T47D (cell line): ENCODE measurements at regions not wholly inside any gene's neighbourhood (a gene's known extent, or its start where the extent isn't known, plus 50 kb on each side); places are given as distances from the start of the nearest gene placed in this dataset.

Source experiments
- DNase-seq, 2 experiments: peaks; one replicate each; pipeline versions ENCODE4 v3.0.0 to v3.0.0-alpha.2; 2011 to 2012; ENCODE audit warnings: low read depth in 1 of 2, low spot score in 1 of 2
- JUND ChIP-seq: IDR thresholded peaks from 2 replicates; pipeline ENCODE4 v1.6.1; 2012; ENCODE audit warnings: low read depth
- in situ Hi-C: cut with HindIII; loops from 2 replicates; pipeline ENCODE4 v1.10.0; 2016; ENCODE audit warnings: low sequenced_read_pairs, low pct_unique_long_range_greater_than_20kb

DNA sequence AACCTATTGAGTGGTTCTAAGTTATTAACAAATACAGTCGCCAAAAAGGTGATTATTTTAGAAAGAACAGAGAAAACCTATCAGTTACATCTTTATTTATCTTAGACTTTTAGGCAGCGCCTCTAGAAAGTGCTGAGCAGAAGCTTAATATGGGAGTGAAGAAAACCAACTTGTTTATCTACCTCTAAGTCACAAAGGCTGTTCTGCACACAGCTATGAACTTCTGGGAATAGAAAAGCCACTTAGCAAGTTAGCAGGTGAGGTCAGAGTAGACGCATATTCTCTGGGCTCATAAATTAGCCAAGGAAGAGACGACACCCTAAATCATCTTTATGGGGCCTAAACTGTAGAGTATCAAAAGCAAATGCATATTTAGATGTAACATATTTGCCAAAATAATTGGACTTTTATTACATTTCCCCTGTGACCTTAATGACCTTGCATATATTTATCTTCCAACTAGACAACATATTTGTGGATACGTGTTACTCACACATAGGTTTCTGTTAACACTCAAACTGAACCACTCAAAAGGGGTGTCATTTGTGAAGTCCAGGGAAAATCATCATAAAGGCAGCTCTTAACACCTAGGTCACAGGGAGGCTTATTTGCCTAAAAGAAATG is 267.1 kb downstream of the ADGB start:
- no peak for TF ChIP-seq JUND
- in situ Hi-C loops = no loop called here
- DNase-seq = peak in 1 of 2 experiments; percentile 4

DNA sequence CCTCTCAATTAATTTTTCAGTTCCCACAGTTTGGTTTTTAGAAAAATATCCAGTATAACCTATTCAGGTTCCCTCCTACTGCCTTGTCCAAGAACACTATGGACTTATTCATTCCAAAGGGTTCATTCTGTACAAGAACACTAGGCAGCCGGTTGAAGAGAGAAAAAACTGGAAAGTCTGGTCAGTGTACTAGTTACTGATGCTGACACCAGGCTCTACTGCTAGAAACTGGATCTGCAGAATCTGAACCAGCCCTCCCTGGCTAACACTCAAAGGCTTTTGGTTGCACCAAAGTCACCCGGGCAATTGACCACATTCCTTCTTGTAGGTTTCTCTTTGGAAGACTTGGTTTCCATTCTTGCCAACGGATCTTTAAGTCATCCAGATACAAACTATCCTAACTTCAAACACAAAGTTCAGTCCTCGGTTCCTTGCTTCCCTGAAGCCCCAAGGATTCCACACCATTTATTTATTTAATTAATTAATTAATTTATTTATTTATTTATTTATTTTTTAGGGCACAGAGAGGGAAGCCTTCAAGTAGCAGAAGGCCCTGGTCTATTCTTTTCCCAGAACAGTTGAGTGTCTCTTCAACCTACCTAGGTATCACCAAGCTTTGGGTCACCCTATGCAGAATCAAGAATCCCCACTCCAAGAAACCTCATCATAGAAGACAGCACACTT is 268.1 kb downstream of the ADGB start:
- DNase-seq = peak in 1 of 2 experiments; percentile 44
- no peak for TF ChIP-seq JUND
- in situ Hi-C loops = no loop called here

DNA sequence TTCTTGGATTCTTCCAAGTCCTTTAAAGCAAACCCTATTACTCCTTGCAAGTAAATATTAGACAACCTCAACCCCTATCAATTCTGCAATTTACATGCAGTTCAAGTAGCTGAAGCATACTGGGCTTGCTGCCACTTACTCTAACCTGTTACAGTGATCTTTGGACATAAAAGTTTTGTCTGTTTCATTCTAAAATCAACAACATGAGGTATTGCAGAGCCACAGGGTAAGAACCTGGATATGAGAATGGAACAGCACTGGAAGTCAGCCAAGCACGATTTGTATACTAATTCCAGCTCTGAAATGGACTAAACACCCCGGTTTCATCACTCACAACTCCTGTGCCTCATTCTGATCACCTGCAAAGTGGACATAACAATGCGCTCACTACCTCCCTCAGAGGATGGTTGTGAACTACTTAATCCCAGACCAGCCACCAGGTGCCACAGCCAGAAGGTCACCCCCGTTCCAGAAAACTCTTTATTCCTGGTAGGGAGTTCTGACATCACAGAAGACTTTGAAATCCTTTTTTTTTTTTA is 270.0 kb downstream of the ADGB start:
- DNase-seq = no peak
- in situ Hi-C loops = no loop called here
- TF ChIP-seq JUND = no peak

DNA sequence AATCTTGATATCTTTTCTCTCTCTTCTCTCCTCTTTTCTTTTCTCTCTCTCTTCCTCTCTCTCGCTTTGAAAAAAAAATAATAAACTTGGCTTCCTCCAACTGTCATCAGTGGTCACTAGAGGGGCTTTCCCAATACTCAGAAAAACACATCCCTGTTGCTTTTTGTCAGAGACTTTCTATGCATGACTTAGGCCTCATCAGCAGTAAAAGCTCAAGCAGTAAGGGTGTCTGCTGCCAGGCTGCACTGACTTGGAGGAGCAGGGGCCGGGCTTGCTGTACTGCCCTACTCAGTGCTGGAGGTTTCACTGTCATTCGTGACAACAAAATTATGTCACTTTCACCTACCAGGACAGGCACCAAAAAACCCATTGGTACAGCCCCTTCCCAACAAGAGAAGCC is 272.0 kb downstream of the ADGB start:
- in situ Hi-C loops = no loop called here

DNA sequence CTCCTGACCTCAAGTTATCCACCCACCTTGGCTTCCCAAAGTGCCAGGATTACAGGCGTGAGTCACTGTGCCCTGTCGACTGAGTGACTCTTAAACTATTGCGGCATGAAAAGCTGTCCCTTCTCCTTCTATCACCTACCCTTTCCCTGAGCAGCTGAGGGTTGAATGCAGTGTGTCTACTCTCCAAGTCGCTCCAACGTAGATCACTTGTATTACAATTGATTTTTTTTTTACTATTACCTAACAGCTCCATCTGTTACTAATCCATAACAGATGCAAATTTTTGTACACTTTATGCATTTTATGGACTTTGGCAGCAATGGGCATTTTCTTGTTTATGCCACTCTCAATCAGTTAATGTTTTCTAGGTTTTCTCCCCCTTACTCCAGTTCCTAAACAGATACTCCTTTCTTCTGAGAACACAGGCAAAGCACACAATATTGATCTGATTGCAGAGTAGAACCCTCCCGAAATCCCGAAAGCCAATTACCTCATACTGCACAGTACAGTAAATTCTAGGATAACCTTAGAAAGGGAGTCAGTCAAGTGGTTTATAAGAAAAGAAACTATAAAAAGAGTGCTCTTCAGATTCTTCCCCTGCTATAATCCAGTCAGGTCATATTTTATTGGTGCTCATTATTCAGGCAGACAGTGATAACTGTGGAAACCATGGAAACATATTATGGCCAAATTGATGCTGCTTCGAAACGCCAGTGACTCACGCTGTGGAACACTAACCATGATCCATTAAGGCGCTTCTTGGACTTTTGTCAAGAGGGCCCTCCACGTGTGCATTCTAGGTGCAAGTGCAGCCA is 273.0 kb downstream of the ADGB start:
- no peak for DNase-seq
- in situ Hi-C loops = no loop called here
- no peak for TF ChIP-seq JUND

More for the DNA sequence above, 272.0 kb downstream of the ADGB start:
- TF ChIP-seq JUND = no peak
- DNase-seq = no peak

DNA sequence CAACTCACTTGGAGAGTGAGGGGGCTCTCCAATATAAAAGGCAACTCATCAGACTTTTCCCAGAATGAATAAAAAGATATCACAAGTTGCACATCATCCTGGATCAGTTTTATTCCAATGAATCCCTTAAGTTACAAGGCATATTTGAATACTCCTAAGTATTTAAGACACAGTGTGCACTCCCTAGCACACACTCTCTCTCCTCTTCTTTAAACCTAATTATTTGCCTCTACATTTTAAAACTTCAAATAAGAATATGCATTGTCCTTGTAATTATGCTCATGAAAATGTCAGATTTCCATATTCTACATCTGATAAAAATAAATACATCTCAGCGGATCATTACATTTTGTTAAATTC is 273.6 kb downstream of the ADGB start:
- no peak for TF ChIP-seq JUND
- no peak for DNase-seq
- in situ Hi-C loops = no loop called here

DNA sequence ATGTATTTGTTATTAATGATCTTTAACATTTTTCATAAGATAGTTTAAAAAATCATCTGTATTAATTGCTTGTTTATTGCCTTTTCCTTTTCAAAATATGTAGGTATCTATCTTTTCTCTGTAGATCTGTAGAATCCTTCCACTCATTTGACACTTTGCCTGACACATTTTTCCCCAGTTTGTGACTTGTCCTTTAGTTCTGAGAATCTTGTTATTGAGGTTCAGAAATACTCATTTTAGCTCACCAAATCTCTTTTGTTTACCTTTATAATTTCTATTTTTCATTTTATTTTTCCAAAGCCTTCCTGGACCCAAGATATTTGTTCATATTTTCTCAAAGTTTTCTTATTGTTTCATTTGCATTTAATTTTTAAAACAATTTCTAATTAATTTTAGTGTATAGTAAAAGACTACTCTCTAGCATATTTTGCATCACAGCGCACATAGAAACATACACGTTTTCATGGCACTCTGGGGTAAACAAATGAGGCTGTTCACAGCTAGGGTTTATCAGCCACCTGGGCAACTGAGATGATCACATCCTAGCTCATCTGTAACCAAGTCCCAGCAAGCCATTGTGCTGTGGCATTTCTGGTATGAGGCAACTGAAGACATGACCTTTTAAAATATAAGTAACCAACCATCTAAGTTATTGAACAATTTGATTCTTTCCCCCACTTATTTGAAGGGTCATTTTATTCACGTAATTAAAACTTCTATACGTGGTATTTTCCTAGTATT is 275.7 kb downstream of the ADGB start:
- in situ Hi-C loops = no loop called here
- DNase-seq = no peak
- TF ChIP-seq JUND = no peak

DNA sequence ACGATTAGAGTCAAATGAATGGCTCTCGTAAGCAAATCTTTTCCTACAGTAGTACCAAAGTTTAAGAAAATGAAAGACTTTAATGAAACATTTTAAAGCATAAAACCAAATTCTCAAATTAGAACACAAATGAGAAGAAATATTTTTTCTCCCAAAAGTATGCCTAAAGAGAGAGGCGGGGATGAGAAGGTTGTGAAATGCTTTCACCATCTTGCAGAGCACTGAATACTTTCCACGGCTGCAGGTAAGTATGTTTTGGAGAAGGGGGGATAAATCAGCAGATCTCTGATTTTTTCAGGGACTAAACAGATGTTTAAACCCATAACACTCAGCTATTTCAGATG is 277.1 kb downstream of the ADGB start:
- DNase-seq = no peak
- in situ Hi-C loops = no loop called here
- TF ChIP-seq JUND = no peak

DNA sequence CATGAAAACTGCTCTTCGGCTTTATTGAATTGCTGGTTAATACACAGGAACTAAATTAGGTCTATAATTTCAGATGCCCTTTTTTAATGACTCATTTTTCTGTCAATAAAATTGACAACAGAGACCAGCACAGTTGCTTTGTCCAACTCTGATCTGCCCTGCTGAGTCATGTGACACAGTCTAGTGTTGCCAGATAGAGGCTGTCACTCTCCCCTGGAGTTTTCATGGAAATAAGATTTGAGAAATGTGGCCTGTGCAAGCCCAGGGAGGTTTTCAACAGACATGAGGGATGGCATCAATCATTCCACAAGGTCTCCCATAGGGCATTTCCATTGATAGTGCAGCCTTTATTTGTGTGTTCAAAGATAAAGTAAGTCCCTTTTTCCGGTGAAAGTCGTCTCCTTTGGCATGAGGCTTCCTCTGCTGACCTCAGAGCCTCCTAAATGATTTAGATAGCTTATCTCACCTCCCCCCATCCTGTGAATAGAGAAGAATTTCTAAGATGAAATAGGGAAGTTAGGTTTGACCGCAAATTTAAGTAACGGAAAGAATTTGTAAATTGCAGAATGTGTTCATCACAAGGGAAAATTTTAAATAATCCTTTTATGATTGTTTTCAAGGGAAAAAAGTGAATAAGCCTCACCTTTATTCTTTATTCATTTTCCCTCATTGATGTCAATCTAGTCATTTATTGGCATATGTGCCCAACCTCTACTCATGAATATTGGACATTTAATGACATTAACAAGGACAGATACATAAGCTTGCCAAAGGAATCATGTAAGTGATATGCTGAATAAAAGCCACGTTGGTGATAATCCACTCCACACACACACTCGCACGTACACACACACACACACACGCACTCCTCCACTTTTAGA is 277.7 kb downstream of the ADGB start:
- TF ChIP-seq JUND = no peak
- in situ Hi-C loops = no loop called here
- DNase-seq = no peak

DNA sequence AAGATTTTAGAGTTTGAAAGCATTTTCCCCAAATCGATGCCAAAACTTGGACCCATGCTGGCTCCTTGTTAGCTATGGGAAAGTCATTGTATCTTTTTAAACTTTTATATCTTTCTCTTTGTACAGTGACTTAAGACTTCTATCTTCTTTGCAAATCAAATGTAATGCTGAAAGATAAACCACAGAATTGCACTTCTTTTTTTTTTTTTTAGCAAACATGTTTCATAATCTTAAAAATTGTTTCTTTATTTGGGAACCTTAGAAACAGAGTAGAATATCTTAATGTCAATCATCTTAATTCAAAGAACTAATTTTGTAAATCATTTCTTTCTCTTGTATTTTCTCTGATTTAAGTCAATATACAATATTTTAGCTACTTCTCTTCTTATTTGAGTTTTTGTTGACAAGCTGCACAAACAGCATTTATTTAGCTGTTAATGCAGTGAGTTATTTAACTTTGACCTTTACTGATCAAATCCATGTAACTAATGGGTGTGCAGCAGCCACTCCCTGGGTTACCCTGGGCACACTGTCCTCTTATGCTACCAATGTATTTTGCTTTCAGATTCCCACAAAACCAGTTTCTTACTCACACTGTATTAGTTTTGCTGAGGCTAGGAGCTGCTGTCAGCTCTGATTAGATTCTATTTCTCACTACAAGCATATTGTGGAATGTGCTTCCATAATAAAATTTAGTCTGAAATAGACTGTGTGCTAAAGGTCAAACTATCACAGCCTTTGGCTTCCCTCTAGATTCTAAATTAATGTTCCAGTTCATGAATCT is 279.6 kb downstream of the ADGB start:
- DNase-seq = no peak
- in situ Hi-C loops = no loop called here
- no peak for TF ChIP-seq JUND

DNA sequence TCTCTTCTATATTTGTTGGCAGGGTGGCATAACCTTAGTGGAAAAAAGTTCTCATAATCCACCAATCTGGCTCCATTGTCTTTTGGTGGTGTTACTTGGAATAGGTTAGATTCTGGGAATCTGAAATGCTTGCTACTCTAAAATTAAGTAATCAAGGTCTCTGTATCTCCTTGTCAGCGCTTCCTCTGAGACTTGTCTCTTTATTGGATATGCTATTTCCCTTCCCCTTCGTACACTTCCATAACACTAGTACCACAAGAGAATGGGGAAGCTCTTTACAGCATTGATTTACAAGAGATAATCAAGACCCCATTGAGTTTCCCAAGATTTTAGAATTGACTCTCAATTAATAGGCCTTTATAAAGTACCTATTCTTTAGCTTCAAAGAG is 280.2 kb downstream of the ADGB start:
- in situ Hi-C loops = no loop called here
- TF ChIP-seq JUND = no peak
- DNase-seq = no peak
